Vagina (tissue), 2 donors: ENCODE measurements at regions not wholly inside any gene's neighbourhood (a gene's known extent, or its start where the extent isn't known, plus 50 kb on each side); places are given as distances from the start of the nearest gene placed in this dataset.
"Not testable (repeated sequence)": the region's sequence is repeated elsewhere in the genome, so short reads cannot be mapped to it uniquely, and the experiment has no call there.

Experiments
- POLR2A ChIP-seq, 2 donors: fragments of 450-650 bp; IDR thresholded peaks; one replicate each; pipeline ENCODE4 v1.6.1; 2017; ENCODE audit warnings: antibody characterized with exemption in 2 of 2, mild to moderate bottlenecking in 2 of 2, moderate library complexity in 2 of 2
- POLR2AphosphoS5 ChIP-seq, 2 donors: sonication (generic); formaldehyde crosslinking; IDR thresholded peaks; one replicate each; pipeline ENCODE4 v1.9.0; 2017; ENCODE audit warnings: antibody characterized with exemption in 2 of 2, mild to moderate bottlenecking in 2 of 2, low read depth in 1 of 2; ENCODE audit not compliant: insufficient read depth in 1 of 2
- TF ChIP-seq, protein P1 (sequence below), 3 experiments: fragments of 450-650 bp in 2 of 3; fragments of 200-600 bp in 1 of 3; sonication (generic) in 1 of 3; IDR thresholded peaks; one replicate each; pipeline ENCODE4 v1.5.1; 2017 to 2019; ENCODE audit warnings: antibody characterized with exemption in 3 of 3, mild to moderate bottlenecking in 2 of 3, moderate library complexity in 2 of 3

DNA sequence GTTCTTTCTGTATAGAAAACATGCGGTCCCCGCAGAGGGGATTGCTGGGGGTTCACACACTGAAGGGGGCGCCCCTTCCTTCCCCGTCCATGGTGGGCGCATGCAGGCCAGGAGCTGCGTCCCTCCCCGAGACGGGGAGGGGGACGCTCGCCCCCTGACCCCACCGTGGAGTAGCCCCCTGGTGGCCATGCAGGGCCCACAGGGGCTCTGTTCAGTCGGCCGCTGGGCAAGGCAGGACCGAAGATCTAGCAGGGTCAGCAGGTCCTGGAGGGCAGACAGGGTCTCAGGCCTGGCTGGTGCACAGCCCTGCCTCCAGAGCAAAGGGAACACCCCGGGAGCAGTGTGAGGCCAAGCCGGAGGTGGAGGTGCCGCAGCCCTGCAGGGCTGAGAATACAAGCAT is 4446.4 kb upstream of the TPTE start:
- TF ChIP-seq, protein P1, sequence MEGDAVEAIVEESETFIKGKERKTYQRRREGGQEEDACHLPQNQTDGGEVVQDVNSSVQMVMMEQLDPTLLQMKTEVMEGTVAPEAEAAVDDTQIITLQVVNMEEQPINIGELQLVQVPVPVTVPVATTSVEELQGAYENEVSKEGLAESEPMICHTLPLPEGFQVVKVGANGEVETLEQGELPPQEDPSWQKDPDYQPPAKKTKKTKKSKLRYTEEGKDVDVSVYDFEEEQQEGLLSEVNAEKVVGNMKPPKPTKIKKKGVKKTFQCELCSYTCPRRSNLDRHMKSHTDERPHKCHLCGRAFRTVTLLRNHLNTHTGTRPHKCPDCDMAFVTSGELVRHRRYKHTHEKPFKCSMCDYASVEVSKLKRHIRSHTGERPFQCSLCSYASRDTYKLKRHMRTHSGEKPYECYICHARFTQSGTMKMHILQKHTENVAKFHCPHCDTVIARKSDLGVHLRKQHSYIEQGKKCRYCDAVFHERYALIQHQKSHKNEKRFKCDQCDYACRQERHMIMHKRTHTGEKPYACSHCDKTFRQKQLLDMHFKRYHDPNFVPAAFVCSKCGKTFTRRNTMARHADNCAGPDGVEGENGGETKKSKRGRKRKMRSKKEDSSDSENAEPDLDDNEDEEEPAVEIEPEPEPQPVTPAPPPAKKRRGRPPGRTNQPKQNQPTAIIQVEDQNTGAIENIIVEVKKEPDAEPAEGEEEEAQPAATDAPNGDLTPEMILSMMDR (IDR thresholded peaks at IDR 0.05), result not testable (repeated sequence)
- TF ChIP-seq POLR2AphosphoS5 (IDR thresholded peaks at IDR 0.05; ENCODE audit: insufficient read depth in 1 of 2, low read depth in 1 of 2); POLR2A (IDR thresholded peaks at IDR 0.05): not testable (repeated sequence)
